Mammary epithelial cell (primary cell): ENCODE measurements at regions not wholly inside any gene's neighbourhood (a gene's known extent, or its start where the extent isn't known, plus 50 kb on each side); places are given as distances from the start of the nearest gene placed in this dataset.

ENCODE experiments used
- CTCF ChIP-seq, 2 donors: IDR thresholded peaks in 1 of 2; conservative IDR thresholded peaks in 1 of 2; 2 replicates each; pipeline ENCODE4 v1.5.1; 2011 to 2012; ENCODE audit warnings: inconsistent platforms in 2 of 2, low read length in 2 of 2, mild to moderate bottlenecking in 2 of 2, control low read depth in 1 of 2, low read depth in 1 of 2; ENCODE audit not compliant: insufficient read depth in 1 of 2; ENCODE audit errors: extremely low read depth in 1 of 2
- EZH2 ChIP-seq: IDR thresholded peaks from 2 replicates; pipeline ENCODE4 v1.6.1; 2012; ENCODE audit warnings: low read length, inconsistent platforms, borderline replicate concordance

- TF ChIP-seq EZH2 (no peak), CTCF (conservative IDR thresholded peaks at IDR 0.05 in 1 of 2, IDR thresholded peaks at IDR 0.05 in 1 of 2; ENCODE audit: extremely low read depth in 1 of 2, insufficient read depth in 1 of 2, low read depth in 1 of 2, low read length in 2 of 2) (no peak)
Measured at GRCh38 chr2:14185906-14186305, 446.6 kb upstream of the LRATD1 start.
